Activated CD8-positive, alpha-beta T cell treated with anti-CD3 and anti-CD28 coated beads for 36 hours (primary cell): ENCODE measurements at regions not wholly inside any gene's neighbourhood (a gene's known extent, or its start where the extent isn't known, plus 50 kb on each side); places are given as distances from the start of the nearest gene placed in this dataset.

Experiments used
- ATAC-seq: fragments of 200-7000 bp; cut with Tn5 transposase; one replicate; pipeline ENCODE4 v1.10.0; 2021; ENCODE audit warnings: mild to moderate bottlenecking, moderate library complexity
- CTCF ChIA-PET: fragments of 350-600 bp; sonication (Branson Sonifier 250); formaldehyde crosslinking; loops from one replicate; lab custom pipeline; 2021; ENCODE audit warnings: antibody characterized with exemption; lab: Charles Lee
- POLR2A ChIA-PET: fragments of 350-600 bp; sonication (Branson Sonifier 250); formaldehyde crosslinking; loops from one replicate; lab custom pipeline; 2021; ENCODE audit warnings: antibody characterized with exemption; lab: Charles Lee
- DNase-seq: peaks from one replicate; pipeline ENCODE4 v3.0.0-alpha.2; 2020
- H3K27ac Mint-ChIP-seq: one replicate; pipeline ENCODE4 v1.8.0; 2021; ENCODE audit warnings: mild to moderate bottlenecking, mixed read lengths
- H3K27me3 Mint-ChIP-seq: one replicate; pipeline ENCODE4 v1.8.0; 2021; ENCODE audit warnings: mixed read lengths
- H3K36me3 Mint-ChIP-seq: one replicate; pipeline ENCODE4 v1.8.0; 2021; ENCODE audit warnings: low read depth, mixed read lengths
- H3K4me1 Mint-ChIP-seq: one replicate; pipeline ENCODE4 v1.8.0; 2021; ENCODE audit warnings: low read depth, mixed read lengths
- H3K4me3 Mint-ChIP-seq: one replicate; pipeline ENCODE4 v1.8.0; 2021; ENCODE audit warnings: mild to moderate bottlenecking, moderate library complexity, mixed read lengths
- H3K9me3 Mint-ChIP-seq: one replicate; pipeline ENCODE4 v1.8.0; 2021; ENCODE audit warnings: mixed read lengths
- intact Hi-C: fragments of 100-400 bp; cut with micrococcal nuclease; formaldehyde crosslinking; loops from one replicate; pipeline ENCODE4 v1.10.0; 2022
- TF ChIP-seq, protein P1 (sequence below): fragments of 200-600 bp; IDR thresholded peaks from one replicate; pipeline ENCODE4 v1.8.0; 2022; ENCODE audit warnings: antibody characterized with exemption, mild to moderate bottlenecking

DNA sequence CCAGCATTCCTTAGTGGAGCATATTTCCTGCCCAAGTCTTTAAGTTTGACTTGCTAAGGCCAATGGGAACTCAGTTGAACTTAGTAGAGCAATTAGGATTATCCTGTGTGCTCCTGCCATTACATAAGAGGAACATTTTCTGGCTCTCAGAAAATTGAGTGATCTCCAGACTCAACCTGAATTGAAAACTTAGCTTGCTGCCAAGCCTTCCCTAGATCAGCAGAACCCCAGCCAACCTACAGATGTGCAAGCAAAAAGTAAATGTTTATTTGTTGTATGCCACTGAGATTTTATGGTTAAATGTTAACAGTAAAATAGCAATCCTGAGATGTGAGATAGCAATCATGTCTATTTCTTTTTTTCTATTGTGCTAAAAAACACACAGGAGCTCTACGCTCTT, 350.9 kb downstream of the OLFM4 start:
- H3K9me3 Mint-ChIP-seq, result peaks cover 5% of the 10 kb centered on the region
- DNase-seq, result no peak
- H3K27ac Mint-ChIP-seq, result no peak overlapping the region
- ChIA-PET CTCF (no interaction called here), POLR2A (no interaction called here)
- no peak for ATAC-seq
- no peaks in the 10 kb centered on the region for H3K4me1 Mint-ChIP-seq
- intact Hi-C loops, result no loop called here
- TF ChIP-seq, protein P1, sequence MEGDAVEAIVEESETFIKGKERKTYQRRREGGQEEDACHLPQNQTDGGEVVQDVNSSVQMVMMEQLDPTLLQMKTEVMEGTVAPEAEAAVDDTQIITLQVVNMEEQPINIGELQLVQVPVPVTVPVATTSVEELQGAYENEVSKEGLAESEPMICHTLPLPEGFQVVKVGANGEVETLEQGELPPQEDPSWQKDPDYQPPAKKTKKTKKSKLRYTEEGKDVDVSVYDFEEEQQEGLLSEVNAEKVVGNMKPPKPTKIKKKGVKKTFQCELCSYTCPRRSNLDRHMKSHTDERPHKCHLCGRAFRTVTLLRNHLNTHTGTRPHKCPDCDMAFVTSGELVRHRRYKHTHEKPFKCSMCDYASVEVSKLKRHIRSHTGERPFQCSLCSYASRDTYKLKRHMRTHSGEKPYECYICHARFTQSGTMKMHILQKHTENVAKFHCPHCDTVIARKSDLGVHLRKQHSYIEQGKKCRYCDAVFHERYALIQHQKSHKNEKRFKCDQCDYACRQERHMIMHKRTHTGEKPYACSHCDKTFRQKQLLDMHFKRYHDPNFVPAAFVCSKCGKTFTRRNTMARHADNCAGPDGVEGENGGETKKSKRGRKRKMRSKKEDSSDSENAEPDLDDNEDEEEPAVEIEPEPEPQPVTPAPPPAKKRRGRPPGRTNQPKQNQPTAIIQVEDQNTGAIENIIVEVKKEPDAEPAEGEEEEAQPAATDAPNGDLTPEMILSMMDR, result no peak
- H3K4me3 Mint-ChIP-seq, result no peak overlapping the region
- H3K36me3 Mint-ChIP-seq, result no peaks in the 10 kb centered on the region
- no peaks in the 10 kb centered on the region for H3K27me3 Mint-ChIP-seq

DNA sequence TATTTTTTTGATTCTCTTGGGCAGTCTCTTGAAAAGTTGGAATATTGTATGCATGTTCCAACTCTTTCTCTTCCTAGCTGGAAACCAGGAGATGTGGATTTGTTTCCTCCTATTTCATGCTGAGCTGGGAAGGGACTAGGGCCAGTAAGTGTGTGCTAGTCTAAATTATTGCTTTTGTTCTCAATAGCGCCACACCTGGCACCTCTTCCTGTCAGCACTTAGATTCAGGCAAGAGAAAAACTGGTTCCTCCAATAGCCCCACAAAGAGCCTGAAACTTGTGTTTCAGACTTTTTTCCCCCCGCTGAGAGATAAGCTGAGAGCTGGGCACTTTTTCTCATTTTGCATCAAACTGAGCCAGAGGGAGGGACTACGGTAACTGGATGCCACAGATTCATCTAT, 353.4 kb downstream of the OLFM4 start:
- TF ChIP-seq, protein P1, result no peak
- Mint-ChIP-seq H3K9me3 (peaks cover 7% of the 10 kb centered on the region), H3K27ac (no peak overlapping the region), H3K27me3 (no peaks in the 10 kb centered on the region), H3K4me3 (no peak overlapping the region), H3K36me3 (no peaks in the 10 kb centered on the region), H3K4me1 (no peaks in the 10 kb centered on the region)
- DNase-seq, result no peak
- intact Hi-C loops, result no loop called here
- ATAC-seq, result no peak
- POLR2A ChIA-PET, result no interaction called here
- CTCF ChIA-PET, result no interaction called here

DNA sequence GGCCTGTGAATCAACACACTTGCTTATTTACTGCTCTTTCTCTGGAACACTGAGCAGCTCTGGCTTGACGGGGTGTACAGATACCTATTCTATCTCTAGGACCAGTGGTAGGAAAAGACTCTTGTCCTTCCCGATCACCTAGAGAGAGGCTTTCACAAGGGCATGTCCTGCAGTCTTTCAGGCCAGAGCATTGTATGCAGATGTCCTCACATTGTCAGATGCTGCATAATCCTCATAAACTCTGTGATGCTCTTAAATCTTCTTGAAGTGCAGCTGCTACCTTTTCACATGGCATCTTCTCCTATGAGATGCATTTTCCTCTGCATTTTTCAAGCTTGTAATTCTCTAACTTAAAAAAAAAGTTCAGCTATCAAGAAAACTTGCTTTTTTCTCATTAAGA, 369.4 kb downstream of the OLFM4 start:
- CTCF ChIA-PET, result no interaction called here
- POLR2A ChIA-PET, result no interaction called here
- Mint-ChIP-seq H3K27me3 (no peaks in the 10 kb centered on the region), H3K27ac (no peak overlapping the region), H3K4me3 (no peak overlapping the region), H3K9me3 (peaks cover 2% of the 10 kb centered on the region), H3K4me1 (no peaks in the 10 kb centered on the region), H3K36me3 (no peaks in the 10 kb centered on the region)
- TF ChIP-seq, protein P1, result no peak
- intact Hi-C loops, result no loop called here
- no peak for DNase-seq
- ATAC-seq, result no peak

DNA sequence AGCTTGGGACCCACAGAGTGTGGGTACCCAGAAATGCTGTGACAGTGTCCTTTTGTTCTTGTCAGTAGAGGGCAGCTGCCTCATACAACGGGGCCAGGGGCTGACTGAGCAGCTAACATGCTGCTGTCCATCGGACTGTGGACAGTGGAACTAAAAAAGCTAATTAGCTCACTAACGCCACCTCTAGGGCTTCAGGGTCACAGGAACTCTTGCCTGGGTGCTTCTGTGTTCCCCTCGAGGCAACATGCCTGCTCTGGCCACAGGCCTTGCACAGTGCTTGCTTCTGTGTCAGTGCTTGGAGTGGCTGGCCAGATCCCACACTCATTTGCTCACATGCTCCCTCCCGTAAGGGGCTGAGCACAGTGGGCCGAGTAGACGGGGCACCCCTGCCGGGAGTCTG, 377.0 kb downstream of the OLFM4 start:
- no peaks in the 10 kb centered on the region for H3K4me1 Mint-ChIP-seq
- H3K9me3 Mint-ChIP-seq, result peaks cover 2% of the 10 kb centered on the region
- DNase-seq, result no peak
- intact Hi-C loops, result no loop called here
- H3K4me3 Mint-ChIP-seq, result no peak overlapping the region
- H3K27ac Mint-ChIP-seq, result no peak overlapping the region
- POLR2A ChIA-PET, result no interaction called here
- no peaks in the 10 kb centered on the region for H3K27me3 Mint-ChIP-seq
- no peak for ATAC-seq
- H3K36me3 Mint-ChIP-seq, result no peaks in the 10 kb centered on the region
- TF ChIP-seq, protein P1, result no peak
- CTCF ChIA-PET, result no interaction called here

DNA sequence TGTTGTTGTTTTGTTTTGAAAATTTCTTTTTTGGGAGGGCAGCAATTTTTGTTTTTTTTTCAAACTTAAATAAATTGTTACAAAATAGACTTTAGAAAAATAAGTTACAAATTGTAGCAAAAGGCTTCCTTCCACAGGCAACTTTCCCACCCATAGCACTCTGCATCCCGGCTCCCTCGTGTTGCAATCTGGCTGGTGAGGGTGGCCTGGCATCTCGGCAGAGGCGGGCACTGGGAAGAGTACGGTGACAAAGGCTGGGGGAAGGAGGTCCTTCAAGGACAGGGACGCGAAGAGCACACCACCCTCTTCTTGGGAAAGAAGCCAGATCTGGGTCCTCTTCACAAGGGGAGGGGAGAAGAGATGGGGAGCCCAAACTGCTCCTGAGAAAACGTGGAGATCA, 379.7 kb downstream of the OLFM4 start:
- ChIA-PET CTCF (no interaction called here), POLR2A (no interaction called here)
- no peaks in the 10 kb centered on the region for H3K36me3 Mint-ChIP-seq
- no peaks in the 10 kb centered on the region for H3K4me1 Mint-ChIP-seq
- TF ChIP-seq, protein P1, result no peak
- ATAC-seq (no peak), DNase-seq (no peak)
- peaks cover 2% of the 10 kb centered on the region for H3K9me3 Mint-ChIP-seq
- H3K27ac Mint-ChIP-seq, result no peak overlapping the region
- intact Hi-C loops, result no loop called here
- H3K4me3 Mint-ChIP-seq, result no peak overlapping the region
- no peaks in the 10 kb centered on the region for H3K27me3 Mint-ChIP-seq
